ENCODE measurements at regions not wholly inside any gene's neighbourhood (a gene's known extent, or its start where the extent isn't known, plus 50 kb on each side); places are given as distances from the start of the nearest gene placed in this dataset.

DNA sequence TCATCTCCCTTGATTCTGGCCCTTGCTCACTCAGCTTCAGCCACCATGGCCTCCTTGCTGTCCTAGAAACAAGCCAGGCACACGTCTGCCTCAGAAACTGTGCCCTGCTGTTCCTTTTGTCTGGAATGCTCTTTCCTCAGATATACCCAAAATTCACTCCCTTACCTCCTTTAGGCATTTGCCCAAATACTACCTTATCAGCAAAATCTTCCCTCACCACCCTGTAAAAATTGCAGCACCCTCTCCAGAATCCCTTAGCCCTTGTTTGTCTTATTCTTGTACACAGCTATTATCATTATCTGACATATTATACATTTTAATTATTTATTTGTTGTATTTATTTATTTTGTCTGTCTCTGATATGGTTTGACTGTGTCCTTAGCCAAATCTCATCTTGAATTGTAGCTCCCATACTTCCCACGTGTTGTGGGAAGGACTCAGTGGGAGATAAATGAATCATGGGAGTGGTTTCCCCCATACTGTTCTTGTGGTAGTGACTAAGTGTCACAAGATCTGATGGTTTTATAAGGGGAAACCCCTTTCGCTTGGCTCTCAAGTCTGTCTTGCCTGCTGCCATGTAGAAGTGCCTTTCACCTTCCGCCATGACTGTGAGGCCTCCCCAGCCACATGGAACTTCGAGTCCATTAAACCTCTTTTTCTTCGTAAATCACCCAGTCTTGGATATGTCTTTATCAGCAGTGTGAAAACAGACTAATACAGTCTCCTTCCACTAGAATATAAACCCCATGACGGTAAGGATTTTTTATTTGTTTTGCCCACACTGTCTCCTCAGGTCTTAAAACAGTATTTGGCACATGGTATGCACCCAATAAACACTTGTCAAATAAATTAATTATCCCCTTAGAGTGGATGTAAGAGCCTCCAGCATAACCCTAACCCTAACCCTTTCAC is 60.0 kb upstream of the STT3B start:
- Histone ChIP-seq H3K36me3 (ENCODE audit: control insufficient read depth in 4 of 4, insufficient read depth in 4 of 4, low read length in 3 of 4) (no peaks in the 10 kb centered on the region), H3K27ac (ENCODE audit: insufficient read depth in 1 of 2, low read depth in 1 of 2, low read length in 2 of 2, poor library complexity in 1 of 2, severe bottlenecking in 2 of 2) (no peak overlapping the region), H3K27me3 (replicated peaks in 2 of 5; ENCODE audit: control insufficient read depth in 4 of 5, insufficient read depth in 5 of 5, low read length in 4 of 5) (no peaks in the 10 kb centered on the region), H3K4me1 (ENCODE audit: control extremely low read depth in 1 of 4, control insufficient read depth in 4 of 4, insufficient read depth in 4 of 4, low read length in 3 of 4) (no peaks in the 10 kb centered on the region), H3K4me3 (ENCODE audit: control insufficient read depth in 1 of 7, extremely low read depth in 1 of 7, insufficient read depth in 4 of 7, low read depth in 2 of 7, low read length in 6 of 7) (no peak overlapping the region), H3K9me3 (ENCODE audit: control extremely low read depth in 1 of 5, control insufficient read depth in 4 of 5, insufficient read depth in 2 of 5, low read depth in 1 of 5, low read length in 4 of 5) (peaks cover 0 to 2% (median 0%) of the 10 kb centered on the region in 5 experiments)
- CTCF ChIA-PET, result no interaction called here
- 100% methylated on average over 3 of the region's 7 CpGs for WGBS (ENCODE audit: insufficient coverage)
- DNase-seq, result peak; percentile 39 to 88 (median 76)
- POLR2A ChIA-PET, result no interaction called here

DNA sequence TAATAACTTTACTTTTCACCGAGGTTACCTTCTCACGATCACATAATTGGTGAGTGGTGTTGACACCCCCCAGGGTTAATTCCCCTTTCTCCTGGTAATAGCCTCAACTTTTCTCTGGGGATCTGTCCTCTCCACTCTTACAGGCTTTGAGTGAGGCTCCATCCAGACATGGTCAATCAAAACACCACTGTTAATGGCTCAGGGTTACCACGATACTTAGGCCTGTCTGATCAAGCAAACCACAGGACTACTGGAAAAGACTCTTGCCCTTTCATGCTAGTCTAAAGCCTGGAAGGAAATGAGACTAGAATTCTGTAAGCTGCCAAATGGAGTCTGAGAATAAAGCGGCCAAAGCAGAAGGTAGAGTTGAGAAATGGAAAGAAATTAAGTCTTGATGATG is 56.5 kb upstream of the STT3B start:
- Histone ChIP-seq H3K27ac (ENCODE audit: insufficient read depth in 1 of 2, low read depth in 1 of 2, low read length in 2 of 2, poor library complexity in 1 of 2, severe bottlenecking in 2 of 2) (no peak overlapping the region), H3K36me3 (ENCODE audit: control insufficient read depth in 4 of 4, insufficient read depth in 4 of 4, low read length in 3 of 4) (no peaks in the 10 kb centered on the region), H3K4me3 (ENCODE audit: control insufficient read depth in 1 of 7, extremely low read depth in 1 of 7, insufficient read depth in 4 of 7, low read depth in 2 of 7, low read length in 6 of 7) (no peak overlapping the region), H3K4me1 (ENCODE audit: control extremely low read depth in 1 of 4, control insufficient read depth in 4 of 4, insufficient read depth in 4 of 4, low read length in 3 of 4) (no peaks in the 10 kb centered on the region), H3K27me3 (replicated peaks in 2 of 5; ENCODE audit: control insufficient read depth in 4 of 5, insufficient read depth in 5 of 5, low read length in 4 of 5) (no peaks in the 10 kb centered on the region), H3K9me3 (ENCODE audit: control extremely low read depth in 1 of 5, control insufficient read depth in 4 of 5, insufficient read depth in 2 of 5, low read depth in 1 of 5, low read length in 4 of 5) (peaks cover 0 to 4% (median 0%) of the 10 kb centered on the region in 5 experiments)
- ChIA-PET CTCF (no interaction called here), POLR2A (interaction anchor here (0.8 kb wide), 1 partner anchor 9 kb away, joined by 3 read pairs; no protein-coding TSS in a partner anchor)
- WGBS (ENCODE audit: insufficient coverage), result 100% methylated on average over 3 of the region's 4 CpGs
- no peak for DNase-seq

DNA sequence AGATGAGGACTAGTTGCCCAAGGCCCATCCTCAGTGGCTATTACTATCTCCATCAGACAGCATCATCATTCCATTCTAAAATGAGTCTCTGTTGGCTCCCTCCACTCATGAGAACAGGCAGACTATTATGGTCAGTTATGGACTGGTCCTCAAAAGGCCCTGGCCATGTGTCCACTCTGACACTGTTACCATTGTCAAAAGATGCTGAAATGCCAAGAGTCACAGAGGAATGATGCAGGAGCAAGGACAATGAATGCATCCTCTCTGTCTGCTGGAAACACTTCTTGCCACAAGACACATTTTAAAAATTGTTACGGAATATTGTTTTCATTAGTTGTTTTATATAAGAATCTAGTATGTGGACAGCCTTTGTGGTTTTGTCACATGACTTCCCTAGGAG is 53.3 kb upstream of the STT3B start:
- ChIA-PET POLR2A (no interaction called here), CTCF (interaction anchor here (0.9 to 1.1 kb wide), 3 partner anchors 11 to 57 kb away, joined by 3 read pairs; no protein-coding TSS in a partner anchor)
- Histone ChIP-seq H3K27ac (ENCODE audit: insufficient read depth in 1 of 2, low read depth in 1 of 2, low read length in 2 of 2, poor library complexity in 1 of 2, severe bottlenecking in 2 of 2) (no peak overlapping the region), H3K27me3 (replicated peaks in 2 of 5; ENCODE audit: control insufficient read depth in 4 of 5, insufficient read depth in 5 of 5, low read length in 4 of 5) (no peaks in the 10 kb centered on the region), H3K36me3 (ENCODE audit: control insufficient read depth in 4 of 4, insufficient read depth in 4 of 4, low read length in 3 of 4) (no peaks in the 10 kb centered on the region), H3K4me3 (ENCODE audit: control insufficient read depth in 1 of 7, extremely low read depth in 1 of 7, insufficient read depth in 4 of 7, low read depth in 2 of 7, low read length in 6 of 7) (no peak overlapping the region), H3K9me3 (ENCODE audit: control extremely low read depth in 1 of 5, control insufficient read depth in 4 of 5, insufficient read depth in 2 of 5, low read depth in 1 of 5, low read length in 4 of 5) (peaks cover 0 to 4% (median 0%) of the 10 kb centered on the region in 5 experiments), H3K4me1 (ENCODE audit: control extremely low read depth in 1 of 4, control insufficient read depth in 4 of 4, insufficient read depth in 4 of 4, low read length in 3 of 4) (no peaks in the 10 kb centered on the region)
- no CpG with 5 or more reads among the region's 1 CpG for WGBS (ENCODE audit: insufficient coverage)
- DNase-seq, result no peak

DNA sequence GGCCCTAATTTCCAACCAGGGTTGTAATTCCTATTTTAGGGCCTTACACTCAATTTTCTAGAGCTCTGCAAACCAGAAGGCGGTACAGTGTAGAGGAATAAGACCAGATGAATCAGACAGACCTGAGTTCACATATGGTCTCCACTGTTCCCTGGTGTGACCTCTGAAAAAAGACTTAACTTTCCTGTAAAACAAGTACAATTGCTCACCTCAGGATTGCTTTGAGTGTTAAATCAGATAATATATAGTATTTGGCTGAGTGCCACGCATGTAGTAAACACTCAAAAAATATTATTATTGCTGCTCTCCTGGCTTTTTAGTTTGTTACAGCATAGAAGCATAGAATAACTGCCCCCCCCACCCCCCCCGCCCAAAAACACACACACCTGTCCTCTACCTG is 51.0 kb upstream of the STT3B start:
- Histone ChIP-seq H3K36me3 (ENCODE audit: control insufficient read depth in 4 of 4, insufficient read depth in 4 of 4, low read length in 3 of 4) (no peaks in the 10 kb centered on the region), H3K27me3 (replicated peaks in 2 of 5; ENCODE audit: control insufficient read depth in 4 of 5, insufficient read depth in 5 of 5, low read length in 4 of 5) (no peaks in the 10 kb centered on the region), H3K4me3 (ENCODE audit: control insufficient read depth in 1 of 7, extremely low read depth in 1 of 7, insufficient read depth in 4 of 7, low read depth in 2 of 7, low read length in 6 of 7) (no peak overlapping the region), H3K9me3 (ENCODE audit: control extremely low read depth in 1 of 5, control insufficient read depth in 4 of 5, insufficient read depth in 2 of 5, low read depth in 1 of 5, low read length in 4 of 5) (peaks cover 0 to 4% (median 0%) of the 10 kb centered on the region in 5 experiments), H3K27ac (ENCODE audit: insufficient read depth in 1 of 2, low read depth in 1 of 2, low read length in 2 of 2, poor library complexity in 1 of 2, severe bottlenecking in 2 of 2) (no peak overlapping the region), H3K4me1 (ENCODE audit: control extremely low read depth in 1 of 4, control insufficient read depth in 4 of 4, insufficient read depth in 4 of 4, low read length in 3 of 4) (peaks cover 0 to 13% (median 5%) of the 10 kb centered on the region in 4 experiments)
- POLR2A ChIA-PET, result no interaction called here
- CTCF ChIA-PET, result interaction anchor here (1.3 to 1.5 kb wide), 2 partner anchors 12 to 22 kb away, joined by 3 to 5 read pairs; no protein-coding TSS in a partner anchor
- no peak for DNase-seq
- no CpG with 5 or more reads among the region's 3 CpGs for WGBS (ENCODE audit: insufficient coverage)

- H3K36me3 ChIP-seq (ENCODE audit: control insufficient read depth in 4 of 4, insufficient read depth in 4 of 4, low read length in 3 of 4), result no peaks in the 10 kb centered on the region
- H3K4me3 ChIP-seq (ENCODE audit: control insufficient read depth in 1 of 7, extremely low read depth in 1 of 7, insufficient read depth in 4 of 7, low read depth in 2 of 7, low read length in 6 of 7), result no peak overlapping the region
- H3K9me3 ChIP-seq (ENCODE audit: control extremely low read depth in 1 of 5, control insufficient read depth in 4 of 5, insufficient read depth in 2 of 5, low read depth in 1 of 5, low read length in 4 of 5), result peaks cover 0 to 4% (median 0%) of the 10 kb centered on the region in 5 experiments
- H3K27me3 ChIP-seq (replicated peaks in 2 of 5; ENCODE audit: control insufficient read depth in 4 of 5, insufficient read depth in 5 of 5, low read length in 4 of 5), result no peaks in the 10 kb centered on the region
- H3K4me1 ChIP-seq (ENCODE audit: control extremely low read depth in 1 of 4, control insufficient read depth in 4 of 4, insufficient read depth in 4 of 4, low read length in 3 of 4), result peaks cover 0 to 13% (median 5%) of the 10 kb centered on the region in 4 experiments
- DNase-seq, result no peak
- CTCF ChIA-PET, result interaction anchor here (1.3 to 1.5 kb wide), 2 partner anchors 13 to 21 kb away, joined by 3 to 5 read pairs; no protein-coding TSS in a partner anchor
- POLR2A ChIA-PET, result no interaction called here
- WGBS (ENCODE audit: insufficient coverage), result no CpG with 5 or more reads among the region's 3 CpGs
- no peak overlapping the region for H3K27ac ChIP-seq (ENCODE audit: insufficient read depth in 1 of 2, low read depth in 1 of 2, low read length in 2 of 2, poor library complexity in 1 of 2, severe bottlenecking in 2 of 2)
These were observed 50.1 kb upstream of the STT3B start for GRCh38 chr3:31482493-31483200.
